GM21360 (cell line): ENCODE measurements at regions not wholly inside any gene's neighbourhood (a gene's known extent, or its start where the extent isn't known, plus 50 kb on each side); places are given as distances from the start of the nearest gene placed in this dataset.
"Not testable (repeated sequence)": the region's sequence is repeated elsewhere in the genome, so short reads cannot be mapped to it uniquely, and the experiment has no call there.

Source experiments
- ATAC-seq: cut with Tn5 transposase; IDR thresholded peaks from one replicate; pipeline ENCODE4 v1.9.1; 2021; ENCODE audit warnings: mild to moderate bottlenecking, moderate library complexity; ENCODE audit not compliant: unreplicated experiment

DNA sequence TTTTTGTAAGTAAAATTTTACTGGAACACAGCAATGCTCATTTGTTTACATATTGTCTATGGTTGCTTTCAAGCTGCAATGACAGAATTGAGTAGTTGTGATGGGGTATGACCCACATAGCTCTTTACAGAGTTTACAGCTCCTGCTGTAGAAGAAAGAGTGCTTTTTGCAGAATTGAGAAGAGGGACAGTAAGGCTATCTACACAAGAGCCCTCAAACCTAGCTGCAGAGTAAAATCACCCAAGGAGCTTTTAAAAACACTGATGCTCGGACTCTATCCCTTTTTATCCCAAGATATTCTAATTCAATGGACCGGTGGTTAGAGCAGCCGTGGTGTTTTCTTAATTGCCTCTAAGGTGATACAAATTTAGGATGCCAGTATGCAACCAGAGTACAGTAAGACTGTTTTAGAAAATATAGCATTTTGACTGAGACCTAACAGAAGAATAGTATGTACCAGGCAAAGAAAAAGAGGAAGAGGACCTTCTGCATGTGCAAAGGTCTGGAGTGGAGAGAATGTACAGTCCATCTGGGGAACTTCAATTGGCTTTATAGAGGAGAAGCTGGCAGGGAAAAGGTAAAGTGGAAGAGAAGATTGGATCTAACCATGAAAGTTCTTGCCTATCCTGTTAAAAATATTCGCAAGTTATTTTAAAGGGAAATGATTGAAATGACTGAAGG is 663.6 kb upstream of the CPEB2 start:
- ATAC-seq: no peak

GRCh38 chr4:14339715-14340114 is 662.6 kb upstream of the CPEB2 start:
- no peak for ATAC-seq

DNA sequence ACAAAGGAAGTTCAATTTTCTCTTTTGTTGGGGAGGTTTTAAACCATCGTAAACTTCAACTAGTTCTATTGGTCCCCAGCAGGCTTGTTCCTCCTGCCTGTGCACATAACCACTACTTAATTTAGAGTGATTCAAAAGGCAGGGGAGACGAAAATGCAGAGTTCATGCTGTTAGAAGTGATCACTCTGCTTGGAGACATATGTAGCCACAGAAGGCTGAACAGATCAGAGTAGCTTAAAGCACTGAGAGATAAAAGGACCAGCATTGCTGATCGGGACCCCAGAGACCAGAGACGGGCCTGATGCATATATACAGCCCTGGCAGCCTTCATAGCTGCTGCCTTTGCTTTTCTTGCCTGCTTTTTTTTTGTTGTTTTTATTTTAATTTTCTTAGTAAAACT is 662.0 kb upstream of the CPEB2 start:
- ATAC-seq: no peak

- no peak for ATAC-seq
Observed at GRCh38 chr4:14343961-14344360, 658.3 kb upstream of the CPEB2 start.

GRCh38 chr4:14345356-14345775 is 656.9 kb upstream of the CPEB2 start:
- no peak for ATAC-seq

DNA sequence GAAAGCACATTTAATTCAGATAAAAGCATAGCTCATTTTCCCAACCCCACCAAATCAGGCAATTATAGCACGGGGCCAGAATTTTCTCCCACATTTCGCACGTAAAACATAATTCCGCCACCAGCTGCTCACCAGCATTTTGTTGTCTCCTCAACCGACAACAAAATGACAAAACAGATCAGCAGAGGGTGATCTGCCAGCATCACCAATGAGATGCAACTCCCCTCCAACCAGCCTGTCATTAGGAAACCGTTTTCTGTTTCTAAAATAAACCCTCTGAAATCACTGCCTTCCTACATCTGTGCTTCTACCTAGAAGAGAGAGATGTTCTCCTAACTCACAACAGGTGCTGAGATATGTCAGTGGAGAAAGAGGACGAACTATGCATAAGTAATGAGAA is 654.8 kb upstream of the CPEB2 start:
- ATAC-seq: no peak

GRCh38 chr4:14348506-14348905 is 653.8 kb upstream of the CPEB2 start:
- ATAC-seq: no peak

- ATAC-seq: not testable (repeated sequence)
Observed at GRCh38 chr4:14358544-14359160, 643.6 kb upstream of the CPEB2 start.

- ATAC-seq: no peak
Observed at GRCh38 chr4:14359991-14360390, 642.3 kb upstream of the CPEB2 start.

DNA sequence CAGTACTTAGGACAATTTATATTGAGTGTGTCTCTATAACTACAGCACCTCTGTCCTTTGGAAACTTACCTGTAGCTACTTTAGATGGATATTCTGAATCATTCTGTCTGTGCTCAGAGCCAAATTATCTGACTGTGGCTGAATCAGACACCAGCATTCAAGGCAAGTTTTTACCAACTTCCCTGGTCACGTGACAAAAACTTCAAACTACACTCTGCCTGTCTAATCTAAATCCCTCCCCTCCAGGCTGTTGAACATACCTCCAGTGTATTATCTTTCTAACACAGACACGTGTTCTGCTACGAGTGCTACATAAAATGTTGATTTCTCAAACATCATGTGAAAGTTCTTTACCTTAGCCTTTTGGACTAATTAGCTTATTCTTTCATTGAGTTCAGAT is 641.2 kb upstream of the CPEB2 start:
- ATAC-seq: no peak

GRCh38 chr4:14362385-14362784 is 639.9 kb upstream of the CPEB2 start:
- no peak for ATAC-seq

- ATAC-seq: no peak
Observed at GRCh38 chr4:14364953-14365536, 637.2 kb upstream of the CPEB2 start.

- no peak for ATAC-seq
Observed at GRCh38 chr4:14368391-14368790, 633.9 kb upstream of the CPEB2 start.

GRCh38 chr4:14371131-14371530 is 631.1 kb upstream of the CPEB2 start:
- no peak for ATAC-seq

GRCh38 chr4:14375816-14376215 is 626.5 kb upstream of the CPEB2 start:
- ATAC-seq: no peak

- ATAC-seq: no peak
Observed at GRCh38 chr4:14379183-14379582, 623.1 kb upstream of the CPEB2 start.

DNA sequence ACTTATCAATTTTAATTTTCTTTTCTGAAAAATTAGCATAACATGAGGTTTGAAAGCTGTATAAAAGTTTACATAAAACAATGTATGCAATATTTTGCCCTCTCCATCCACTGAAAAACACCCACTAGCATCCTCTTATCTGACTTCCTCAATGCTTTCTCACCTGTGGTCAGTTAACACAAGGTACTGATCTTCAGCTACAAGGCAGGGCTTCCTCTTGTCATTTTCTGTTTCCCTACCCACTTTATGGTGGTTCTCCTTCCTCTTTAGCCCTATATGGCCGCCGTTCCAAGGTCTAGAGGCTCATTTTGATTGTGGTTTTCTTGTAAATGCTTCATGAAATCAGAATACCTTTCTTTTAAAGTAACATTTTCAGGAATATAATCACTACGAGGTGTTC is 618.6 kb upstream of the CPEB2 start:
- ATAC-seq: no peak

- no peak for ATAC-seq
Observed at GRCh38 chr4:14384824-14385223, 617.5 kb upstream of the CPEB2 start.

- ATAC-seq: no peak
Observed at GRCh38 chr4:14386196-14386595, 616.1 kb upstream of the CPEB2 start.

DNA sequence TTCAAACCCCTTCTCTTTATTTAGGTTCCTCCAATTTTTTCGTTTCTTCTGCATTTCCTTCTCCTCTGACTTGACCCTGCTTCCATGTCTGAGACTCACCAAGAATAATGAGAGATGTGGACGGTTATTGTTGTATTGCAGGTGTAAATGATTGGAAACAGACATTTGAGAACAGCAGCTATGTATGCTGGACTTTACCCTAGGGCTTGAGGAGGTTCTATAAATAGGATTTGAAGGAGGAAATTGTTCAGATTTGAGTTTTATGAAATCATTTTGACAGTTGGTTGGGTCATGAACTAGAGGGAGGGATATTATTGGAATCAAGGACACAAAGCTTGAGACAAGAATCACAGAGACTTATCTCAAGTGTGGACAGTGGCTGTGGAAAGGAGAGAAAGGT is 614.6 kb upstream of the CPEB2 start:
- ATAC-seq: no peak

GRCh38 chr4:14392378-14392777 is 609.9 kb upstream of the CPEB2 start:
- ATAC-seq: no peak

DNA sequence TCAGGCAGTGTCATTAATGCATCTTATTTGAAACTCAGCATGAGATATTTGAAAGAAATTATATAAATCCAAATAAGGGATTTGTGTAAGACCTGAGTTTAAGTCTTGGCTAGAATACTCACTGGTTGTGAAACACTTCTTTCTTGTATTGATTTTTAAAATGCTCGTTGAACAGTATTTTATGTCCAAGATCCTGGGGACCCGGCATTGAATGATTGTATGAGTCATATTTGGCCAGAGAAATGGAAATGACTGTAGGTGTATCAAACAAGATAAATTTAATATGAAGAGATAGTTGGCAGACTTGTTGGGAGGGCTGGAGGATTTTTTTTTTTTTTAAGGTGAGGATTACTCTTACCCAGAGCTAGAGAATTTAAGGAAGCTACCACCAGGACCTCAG is 606.1 kb upstream of the CPEB2 start:
- ATAC-seq: no peak

- ATAC-seq: no peak
Observed at GRCh38 chr4:14399848-14400247, 602.4 kb upstream of the CPEB2 start.
